GM20000 (cell line): ENCODE measurements at regions not wholly inside any gene's neighbourhood (a gene's known extent, or its start where the extent isn't known, plus 50 kb on each side); places are given as distances from the start of the nearest gene placed in this dataset.

Experiments
- DNase-seq: peaks from one replicate; pipeline ENCODE4 v3.0.0; 2012; ENCODE audit warnings: low spot score
- TF ChIP-seq, protein P1 (sequence below): IDR thresholded peaks from 2 replicates; pipeline ENCODE4 v1.5.1; 2012; ENCODE audit warnings: mild to moderate bottlenecking, control low read depth; ENCODE audit errors: extremely low read depth, missing control alignments

DNA sequence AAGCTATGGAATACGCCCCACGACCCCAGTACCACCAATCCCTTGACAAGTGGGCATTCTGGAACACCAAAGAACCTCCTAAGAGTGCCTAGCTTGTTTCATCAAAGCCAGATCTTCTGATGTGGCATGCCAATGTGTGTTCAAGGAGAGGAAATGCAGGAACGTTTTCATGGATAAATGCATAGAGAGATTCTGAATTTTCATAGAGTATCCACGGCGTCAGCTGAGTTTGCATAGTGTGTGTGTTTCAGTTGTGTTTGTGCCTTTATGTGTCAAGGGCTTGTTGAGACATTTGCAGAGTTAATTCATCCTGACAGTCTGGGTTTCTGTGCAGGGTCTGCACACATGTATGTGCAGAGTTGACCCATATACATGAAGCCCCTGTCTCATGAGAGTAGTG lies 172.7 kb upstream of the LRFN2 start:
- TF ChIP-seq, protein P1, sequence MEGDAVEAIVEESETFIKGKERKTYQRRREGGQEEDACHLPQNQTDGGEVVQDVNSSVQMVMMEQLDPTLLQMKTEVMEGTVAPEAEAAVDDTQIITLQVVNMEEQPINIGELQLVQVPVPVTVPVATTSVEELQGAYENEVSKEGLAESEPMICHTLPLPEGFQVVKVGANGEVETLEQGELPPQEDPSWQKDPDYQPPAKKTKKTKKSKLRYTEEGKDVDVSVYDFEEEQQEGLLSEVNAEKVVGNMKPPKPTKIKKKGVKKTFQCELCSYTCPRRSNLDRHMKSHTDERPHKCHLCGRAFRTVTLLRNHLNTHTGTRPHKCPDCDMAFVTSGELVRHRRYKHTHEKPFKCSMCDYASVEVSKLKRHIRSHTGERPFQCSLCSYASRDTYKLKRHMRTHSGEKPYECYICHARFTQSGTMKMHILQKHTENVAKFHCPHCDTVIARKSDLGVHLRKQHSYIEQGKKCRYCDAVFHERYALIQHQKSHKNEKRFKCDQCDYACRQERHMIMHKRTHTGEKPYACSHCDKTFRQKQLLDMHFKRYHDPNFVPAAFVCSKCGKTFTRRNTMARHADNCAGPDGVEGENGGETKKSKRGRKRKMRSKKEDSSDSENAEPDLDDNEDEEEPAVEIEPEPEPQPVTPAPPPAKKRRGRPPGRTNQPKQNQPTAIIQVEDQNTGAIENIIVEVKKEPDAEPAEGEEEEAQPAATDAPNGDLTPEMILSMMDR: no peak
- no peak for DNase-seq

DNA sequence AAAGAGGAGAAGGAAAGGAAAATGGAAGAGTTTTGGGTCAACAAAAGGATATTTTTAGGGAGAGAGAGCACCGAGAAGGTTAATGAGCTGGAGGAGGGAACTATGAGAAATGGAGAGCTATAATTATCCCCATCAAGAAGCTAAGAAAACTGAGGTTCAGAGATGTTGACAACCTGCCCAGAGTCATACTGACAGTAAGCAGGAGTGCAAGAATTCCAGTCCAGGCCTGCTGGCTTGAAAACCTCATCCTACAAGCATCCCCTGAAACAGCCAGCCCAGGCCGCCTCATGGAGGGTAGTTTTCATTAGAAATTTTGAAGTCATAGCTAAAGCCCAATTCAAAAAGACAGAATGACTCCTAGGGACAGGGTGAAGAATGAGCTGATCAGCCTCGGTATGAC lies 172.1 kb upstream of the LRFN2 start:
- no peak for DNase-seq
- TF ChIP-seq, protein P1: no peak

DNA sequence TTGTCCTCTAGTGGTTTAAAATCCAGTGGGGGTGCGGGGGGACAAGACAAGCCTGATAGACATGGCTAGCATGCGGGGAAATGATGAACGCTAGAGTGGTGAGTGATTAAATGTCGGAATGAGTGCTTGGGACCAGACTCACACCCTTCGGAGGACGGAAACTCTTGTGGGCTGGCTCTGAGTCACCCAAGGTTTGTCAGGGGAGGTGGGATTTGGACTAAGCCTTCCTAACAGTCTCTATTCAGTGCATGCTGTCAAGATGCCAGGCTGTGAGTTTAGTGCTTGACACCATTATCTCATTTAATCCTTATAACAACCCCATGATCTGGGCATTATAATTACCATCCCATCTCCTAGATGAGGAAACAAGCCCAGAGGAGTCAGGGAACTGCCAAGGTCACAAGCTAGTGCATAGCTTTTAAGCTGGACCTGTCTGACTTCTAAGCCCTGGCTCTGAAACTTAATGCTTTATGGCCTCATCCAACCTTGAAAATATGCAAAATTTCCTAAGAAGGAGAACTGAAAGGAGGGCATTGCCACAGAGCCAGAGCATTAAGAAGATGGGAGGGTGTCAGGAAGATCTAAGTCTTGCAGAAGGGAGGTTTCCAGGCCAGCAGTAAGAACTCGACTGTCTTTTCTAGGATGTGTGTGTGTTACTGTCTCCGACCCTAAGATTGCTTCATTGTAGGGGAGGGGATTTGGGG lies 168.7 kb upstream of the LRFN2 start:
- TF ChIP-seq, protein P1: no peak
- no peak for DNase-seq

DNA sequence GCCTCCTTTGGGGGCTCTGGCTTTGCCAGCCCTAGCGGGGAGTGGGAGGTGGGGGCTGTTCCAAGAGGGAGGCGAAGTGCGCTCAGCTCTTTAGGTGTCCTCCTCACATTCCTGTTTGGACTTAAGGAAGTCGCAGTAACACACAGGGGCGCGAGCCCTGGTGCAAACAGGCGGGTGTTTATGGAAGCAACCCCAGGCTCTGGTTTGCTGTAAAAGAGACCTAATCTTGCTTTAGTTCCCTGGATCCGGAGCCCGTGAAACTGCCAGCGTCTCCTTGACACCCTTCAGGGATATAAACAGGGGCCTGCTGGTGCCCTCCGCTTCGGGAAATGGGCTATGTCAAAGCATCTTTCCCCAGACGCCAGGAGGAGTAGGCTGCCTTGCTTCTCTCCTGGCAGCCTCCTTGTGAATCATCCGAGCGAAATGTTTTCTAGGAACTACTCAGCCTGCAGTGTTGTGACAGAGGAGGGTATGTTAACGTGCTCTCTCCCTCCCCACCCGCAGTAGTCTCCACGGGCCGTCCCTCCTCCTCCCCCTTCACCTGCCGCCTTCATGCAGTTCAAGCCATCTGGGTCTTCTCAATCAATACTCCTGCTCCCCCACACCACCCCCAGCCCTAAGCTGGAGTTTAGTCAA lies 168.0 kb upstream of the LRFN2 start:
- TF ChIP-seq, protein P1: no peak
- no peak for DNase-seq

DNA sequence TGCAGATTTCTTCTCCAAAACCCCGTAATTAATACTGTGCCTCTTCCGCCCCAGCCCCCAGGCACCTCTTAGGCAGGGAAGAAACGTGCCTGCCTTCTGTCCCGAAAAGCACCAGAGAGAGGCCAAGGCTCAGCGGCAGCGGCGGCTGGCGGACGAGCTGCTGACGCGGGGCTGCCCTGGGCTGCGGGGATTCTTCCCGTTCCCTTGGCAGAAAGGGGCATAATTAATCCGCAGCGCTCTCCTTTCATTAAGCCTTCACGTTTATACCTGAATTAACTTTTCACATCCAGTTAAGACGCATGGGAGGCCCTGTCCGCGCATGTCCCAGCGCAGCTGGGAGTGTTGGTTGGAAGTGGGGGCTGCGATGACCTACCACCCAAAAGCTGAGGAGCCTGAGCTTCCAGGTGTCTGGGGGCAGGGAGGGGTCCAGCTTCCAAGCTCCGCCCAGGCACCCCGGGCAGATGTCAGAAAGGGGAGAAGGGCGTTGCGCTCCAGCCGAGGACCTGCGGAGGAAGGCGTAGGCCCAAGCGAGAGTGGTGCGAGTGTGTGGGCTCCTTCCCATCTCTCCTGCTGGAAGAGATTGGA lies 167.4 kb upstream of the LRFN2 start:
- TF ChIP-seq, protein P1: no peak
- DNase-seq: no peak

DNA sequence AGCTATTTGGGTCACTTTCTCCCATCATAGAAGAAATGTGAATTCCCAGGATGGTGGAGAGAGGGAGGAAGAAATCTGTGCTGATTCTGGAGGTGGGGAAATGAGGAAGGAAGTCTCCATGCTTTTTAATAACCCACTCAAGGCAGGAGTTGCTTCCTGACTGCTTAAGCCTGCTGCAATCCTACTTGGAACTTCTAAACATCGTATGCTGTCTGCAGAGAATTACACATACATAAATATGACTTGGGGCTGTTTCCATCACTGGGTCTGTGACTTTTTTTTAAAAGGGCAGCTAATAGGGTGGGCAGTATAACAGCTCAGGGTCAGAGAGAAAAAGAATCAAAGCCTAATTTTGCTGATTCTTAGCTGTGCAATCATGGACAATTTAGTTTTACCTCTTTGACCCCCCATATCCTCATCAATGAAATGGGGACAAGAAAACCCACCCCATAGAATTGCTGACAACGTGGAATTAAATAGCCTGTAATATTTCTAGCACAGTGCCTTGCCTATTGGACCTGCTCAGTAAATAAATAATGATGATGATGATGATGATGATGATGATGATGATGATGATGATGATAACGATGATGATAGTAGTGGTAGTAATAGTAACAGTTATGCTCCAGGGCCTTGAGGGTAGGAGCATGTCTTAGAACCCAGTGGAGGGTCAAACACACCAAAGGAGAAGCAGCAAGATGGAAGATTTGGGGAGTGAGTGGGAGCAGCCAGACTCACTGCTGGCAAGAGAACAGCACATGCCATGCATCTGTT lies 166.7 kb upstream of the LRFN2 start:
- no peak for DNase-seq
- TF ChIP-seq, protein P1: no peak

DNA sequence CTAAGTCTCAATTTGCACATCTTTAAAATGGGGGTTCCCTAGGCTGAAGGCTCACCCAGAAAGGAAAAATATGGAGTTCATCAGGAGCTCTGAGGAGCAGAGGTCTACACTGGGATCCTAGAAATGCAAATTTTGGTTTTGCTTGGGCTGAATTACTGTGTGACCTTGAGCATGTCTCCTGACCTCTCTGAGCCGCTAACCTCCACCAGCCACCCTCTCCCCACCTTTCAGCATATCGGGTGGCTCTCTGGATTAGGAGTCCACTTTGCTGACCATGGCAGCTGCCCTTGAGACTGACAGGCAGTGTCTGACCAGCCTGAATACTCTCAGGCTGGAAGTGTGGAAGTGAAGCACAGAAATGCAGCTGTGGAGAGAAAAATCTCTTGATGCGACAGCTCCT lies 165.9 kb upstream of the LRFN2 start:
- no peak for DNase-seq
- TF ChIP-seq, protein P1: no peak
